T-cell (primary cell): ENCODE measurements at regions not wholly inside any gene's neighbourhood (a gene's known extent, or its start where the extent isn't known, plus 50 kb on each side); places are given as distances from the start of the nearest gene placed in this dataset.

Source experiments
- ATAC-seq, 4 experiments: fragments of 200-7000 bp in 3 of 4; fragments of 150-1000 bp in 1 of 4; cut with Tn5 transposase; replicated peaks in 1 of 4; 1 replicate in 3 of 4; 2 replicates in 1 of 4; pipeline ENCODE4 v1.10.0; 2021; ENCODE audit warnings: moderate library complexity in 3 of 4, mild to moderate bottlenecking in 2 of 4, moderate number of reproducible peaks in 1 of 4
- CTCF ChIA-PET, 2 donors: fragments of 300-600 bp; sonication (Branson Sonifier 250); formaldehyde crosslinking; loops; one replicate each; lab custom pipeline; 2022; ENCODE audit warnings: antibody characterized with exemption in 2 of 2; lab: Charles Lee
- POLR2A ChIA-PET, 2 donors: fragments of 300-600 bp; sonication (Branson Sonifier 250); formaldehyde crosslinking; loops; one replicate each; lab custom pipeline; 2022; ENCODE audit warnings: antibody characterized with exemption in 2 of 2; lab: Charles Lee
- DNase-seq, 35 experiments: peaks; one replicate each; pipeline versions ENCODE4 v3.0.0 to v3.0.0-alpha.2; 2013 to 2023
- H3K27ac ChIP-seq: one replicate; pipeline ENCODE4 v1.5.1; 2013; ENCODE audit warnings: low read length
- H3K27me3 ChIP-seq, 2 experiments: replicated peaks in 1 of 2; 1 replicate in 1 of 2; 2 replicates in 1 of 2; pipeline versions ENCODE4 v1.6.1 to v1.7.0; 2013; ENCODE audit warnings: low read length in 1 of 2, mixed read lengths in 1 of 2; ENCODE audit not compliant: control insufficient read depth in 2 of 2, insufficient read depth in 2 of 2; ENCODE audit errors: extremely low read depth in 1 of 2
- H3K36me3 ChIP-seq, 2 donors: 1 replicate in 1 of 2; 2 replicates in 1 of 2; pipeline versions ENCODE4 v1.6.1 to v1.7.0; 2013; ENCODE audit warnings: low read length in 1 of 2; ENCODE audit not compliant: control insufficient read depth in 2 of 2, insufficient read depth in 1 of 2; ENCODE audit errors: extremely low read depth in 1 of 2
- H3K4me1 ChIP-seq, 2 experiments: 1 replicate in 1 of 2; 2 replicates in 1 of 2; pipeline versions ENCODE4 v1.6.1 to v1.7.0; 2013; ENCODE audit warnings: low read length in 2 of 2, mixed read lengths in 1 of 2; ENCODE audit not compliant: insufficient read depth in 2 of 2, control insufficient read depth in 1 of 2; ENCODE audit errors: extremely low read depth in 1 of 2
- H3K4me3 ChIP-seq, 2 donors: 1 replicate in 1 of 2; 2 replicates in 1 of 2; pipeline versions ENCODE4 v1.5.1 to v1.7.0; 2013; ENCODE audit warnings: mild to moderate bottlenecking in 2 of 2, low read length in 1 of 2, moderate library complexity in 1 of 2; ENCODE audit not compliant: control insufficient read depth in 1 of 2; ENCODE audit errors: extremely low read depth in 1 of 2
- H3K9me3 ChIP-seq: 2 replicates; pipeline ENCODE4 v1.7.0; 2013
- H3K27ac Mint-ChIP-seq, 2 donors: one replicate each; pipeline ENCODE4 v1.8.0; 2020 to 2021; ENCODE audit warnings: mild to moderate bottlenecking in 2 of 2, mixed read lengths in 2 of 2
- H3K27me3 Mint-ChIP-seq, 2 donors: one replicate each; pipeline ENCODE4 v1.8.0; 2021 to 2022; ENCODE audit warnings: mixed read lengths in 2 of 2
- H3K36me3 Mint-ChIP-seq: one replicate; pipeline ENCODE4 v1.8.0; 2021; ENCODE audit warnings: mixed read lengths
- H3K4me1 Mint-ChIP-seq, 3 donors: one replicate each; pipeline ENCODE4 v1.8.0; 2020 to 2022; ENCODE audit warnings: mixed read lengths in 3 of 3, mild to moderate bottlenecking in 1 of 3
- H3K4me3 Mint-ChIP-seq, 3 donors: one replicate each; pipeline ENCODE4 v1.8.0; 2020 to 2022; ENCODE audit warnings: mild to moderate bottlenecking in 3 of 3, mixed read lengths in 3 of 3, moderate library complexity in 3 of 3
- H3K9me3 Mint-ChIP-seq, 3 donors: one replicate each; pipeline ENCODE4 v1.8.0; 2020 to 2022; ENCODE audit warnings: mixed read lengths in 3 of 3
- WGBS: methylation state at CpG from one replicate; pipeline ENCODE4 v1.1.5; 2013; ENCODE audit warnings: missing lambda C conversion rate; ENCODE audit not compliant: insufficient coverage; 5-methylcytosine and 5-hydroxymethylcytosine counted together

DNA sequence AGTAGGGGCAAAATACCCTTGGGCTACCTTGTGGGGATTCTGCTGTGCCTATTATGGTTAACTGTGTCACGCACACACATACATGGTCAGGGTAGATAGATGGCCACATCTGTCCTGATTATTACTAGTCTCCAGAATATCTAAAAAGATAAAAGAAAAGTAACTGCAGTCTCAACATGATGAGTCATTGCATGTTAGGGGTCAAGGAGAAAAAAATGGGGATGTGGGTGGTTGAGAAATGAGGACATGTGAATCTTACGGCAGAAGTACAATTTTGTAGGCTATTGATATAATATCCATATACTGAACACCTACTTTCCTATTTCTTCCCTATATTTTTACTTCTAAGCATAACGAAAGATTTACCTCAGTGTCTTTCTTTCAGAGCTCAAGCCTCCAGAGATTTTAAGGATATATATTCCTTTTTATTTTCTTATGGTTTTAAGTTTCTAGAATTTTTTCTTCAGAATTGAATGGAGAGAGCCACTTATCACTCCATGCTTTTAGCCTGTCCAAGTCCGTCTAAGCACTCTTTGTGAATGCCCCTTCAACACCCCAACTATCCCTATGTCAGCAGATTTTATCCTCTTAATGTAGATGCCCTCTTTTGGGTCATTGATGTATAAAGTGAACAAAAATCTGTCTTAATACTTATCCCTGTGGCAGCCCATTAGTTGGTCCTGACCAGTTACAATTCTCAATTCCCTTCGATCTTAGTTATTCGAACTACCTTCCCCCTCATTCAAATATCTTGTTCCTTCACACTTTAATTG is 642.2 kb downstream of the IQCM start:
- Mint-ChIP-seq H3K36me3 (no peaks in the 10 kb centered on the region), H3K27ac (no peak overlapping the region), H3K4me3 (no peak overlapping the region), H3K4me1 (no peaks in the 10 kb centered on the region), H3K27me3 (peaks cover 0 to 3% of the 10 kb centered on the region in 2 donors), H3K9me3 (peaks cover 2 to 6% (median 6%) of the 10 kb centered on the region in 3 donors)
- H3K27ac ChIP-seq = no peak overlapping the region
- peaks cover 0 to 8% of the 10 kb centered on the region in 2 experiments for H3K27me3 ChIP-seq
- WGBS = no CpG with 5 or more reads among the region's 6 CpGs
- H3K4me1 ChIP-seq = no peaks in the 10 kb centered on the region
- no peaks in the 10 kb centered on the region for H3K9me3 ChIP-seq
- ChIA-PET POLR2A (no interaction called here), CTCF (no interaction called here)
- H3K36me3 ChIP-seq = no peaks in the 10 kb centered on the region
- ATAC-seq (no peak), DNase-seq (no peak)
- no peak overlapping the region for H3K4me3 ChIP-seq

GRCh38 chr4:149168645-149169044 is 647.0 kb downstream of the IQCM start:
- peaks cover 0 to 3% of the 10 kb centered on the region in 2 donors for H3K27me3 Mint-ChIP-seq
- CTCF ChIA-PET = no interaction called here
- no peaks in the 10 kb centered on the region for H3K9me3 ChIP-seq
- no peaks in the 10 kb centered on the region for H3K36me3 ChIP-seq
- no peaks in the 10 kb centered on the region for H3K27me3 ChIP-seq
- no peaks in the 10 kb centered on the region for H3K36me3 Mint-ChIP-seq
- no peak overlapping the region for H3K27ac Mint-ChIP-seq
- POLR2A ChIA-PET = no interaction called here
- no peak overlapping the region for H3K4me3 ChIP-seq
- ATAC-seq (no peak), DNase-seq (no peak)
- no peak overlapping the region for H3K4me3 Mint-ChIP-seq
- peaks cover 0 to 3% (median 0%) of the 10 kb centered on the region in 3 donors for H3K9me3 Mint-ChIP-seq
- no peak overlapping the region for H3K27ac ChIP-seq
- H3K4me1 Mint-ChIP-seq = no peaks in the 10 kb centered on the region
- WGBS = no CpG with 5 or more reads among the region's 2 CpGs
- no peaks in the 10 kb centered on the region for H3K4me1 ChIP-seq

DNA sequence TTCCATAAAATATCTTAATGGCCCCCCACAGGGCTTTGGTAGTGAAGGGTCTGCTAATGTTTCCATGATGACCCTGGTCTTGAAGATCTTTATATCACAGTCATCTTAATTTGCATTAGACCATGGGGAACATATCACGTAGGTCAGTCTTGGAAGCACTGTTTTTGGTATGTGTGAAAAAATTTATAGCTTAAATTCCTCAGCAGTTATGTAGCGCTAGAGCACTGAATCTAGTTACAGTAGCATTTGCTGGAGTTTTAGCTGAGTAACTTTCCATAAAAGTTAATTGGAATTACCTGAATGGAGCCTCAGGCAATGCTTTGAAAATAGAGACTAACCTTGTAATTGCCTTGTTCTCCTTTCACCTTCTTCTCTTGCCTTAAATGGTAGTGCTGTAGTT is 648.8 kb downstream of the IQCM start:
- WGBS = no CpG with 5 or more reads among the region's 2 CpGs
- Histone ChIP-seq H3K27me3 (no peaks in the 10 kb centered on the region), H3K36me3 (no peaks in the 10 kb centered on the region), H3K9me3 (no peaks in the 10 kb centered on the region), H3K4me3 (no peak overlapping the region), H3K4me1 (no peaks in the 10 kb centered on the region), H3K27ac (no peak overlapping the region)
- Mint-ChIP-seq H3K4me1 (no peaks in the 10 kb centered on the region), H3K36me3 (no peaks in the 10 kb centered on the region), H3K27ac (no peak overlapping the region), H3K9me3 (peaks cover 0 to under 1% (median 0%) of the 10 kb centered on the region in 3 donors), H3K27me3 (peaks cover 0 to 3% of the 10 kb centered on the region in 2 donors), H3K4me3 (no peak overlapping the region)
- DNase-seq (no peak), ATAC-seq (no peak)
- CTCF ChIA-PET = no interaction called here
- POLR2A ChIA-PET = no interaction called here

DNA sequence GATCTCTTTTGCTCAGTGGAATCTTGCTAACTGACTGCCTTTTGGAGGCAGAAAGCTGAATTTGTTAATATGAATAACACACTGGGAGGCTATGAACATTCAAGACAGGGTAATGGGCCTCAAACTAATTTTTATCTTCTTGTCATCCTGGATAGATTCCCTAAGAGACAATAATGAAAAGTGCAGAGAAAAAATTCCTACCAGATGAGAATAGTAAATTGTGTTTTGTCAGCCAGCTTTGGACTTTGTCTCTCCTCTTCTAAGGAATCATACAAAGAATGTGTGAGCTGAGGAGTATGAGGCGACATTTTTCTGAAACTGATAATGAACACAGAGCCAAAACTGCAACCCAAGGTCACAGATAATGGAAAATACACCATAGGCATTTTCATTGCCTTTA is 649.3 kb downstream of the IQCM start:
- H3K4me3 Mint-ChIP-seq = no peak overlapping the region
- ChIA-PET CTCF (no interaction called here), POLR2A (interaction anchor here in 1 of 2 donors (0.6 kb wide), 1 partner anchor 25 kb away, joined by 6 read pairs; no protein-coding TSS in a partner anchor)
- H3K27ac ChIP-seq = no peak overlapping the region
- no peaks in the 10 kb centered on the region for H3K36me3 ChIP-seq
- DNase-seq = no peak
- no peaks in the 10 kb centered on the region for H3K36me3 Mint-ChIP-seq
- H3K27me3 Mint-ChIP-seq = peaks cover 0 to 3% of the 10 kb centered on the region in 2 donors
- no peak overlapping the region for H3K4me3 ChIP-seq
- no peaks in the 10 kb centered on the region for H3K27me3 ChIP-seq
- no peaks in the 10 kb centered on the region for H3K9me3 ChIP-seq
- H3K9me3 Mint-ChIP-seq = no peaks in the 10 kb centered on the region
- WGBS = no CpG with 5 or more reads among the region's 1 CpG
- ATAC-seq = no peak
- H3K4me1 ChIP-seq = no peaks in the 10 kb centered on the region
- H3K27ac Mint-ChIP-seq = no peak overlapping the region
- H3K4me1 Mint-ChIP-seq = no peaks in the 10 kb centered on the region

- POLR2A ChIA-PET = no interaction called here
- Histone ChIP-seq H3K27ac (no peak overlapping the region), H3K36me3 (no peaks in the 10 kb centered on the region), H3K9me3 (no peaks in the 10 kb centered on the region), H3K27me3 (no peaks in the 10 kb centered on the region), H3K4me1 (no peaks in the 10 kb centered on the region), H3K4me3 (no peak overlapping the region)
- no peak overlapping the region for H3K4me3 Mint-ChIP-seq
- no peaks in the 10 kb centered on the region for H3K9me3 Mint-ChIP-seq
- DNase-seq = no peak
- no peaks in the 10 kb centered on the region for H3K4me1 Mint-ChIP-seq
- CTCF ChIA-PET = no interaction called here
- no peak for ATAC-seq
- WGBS = no CpG with 5 or more reads among the region's 3 CpGs
- H3K27ac Mint-ChIP-seq = no peak overlapping the region
- no peaks in the 10 kb centered on the region for H3K27me3 Mint-ChIP-seq
- no peaks in the 10 kb centered on the region for H3K36me3 Mint-ChIP-seq
Measured at GRCh38 chr4:149164282-149164681, 651.4 kb downstream of the IQCM start.

DNA sequence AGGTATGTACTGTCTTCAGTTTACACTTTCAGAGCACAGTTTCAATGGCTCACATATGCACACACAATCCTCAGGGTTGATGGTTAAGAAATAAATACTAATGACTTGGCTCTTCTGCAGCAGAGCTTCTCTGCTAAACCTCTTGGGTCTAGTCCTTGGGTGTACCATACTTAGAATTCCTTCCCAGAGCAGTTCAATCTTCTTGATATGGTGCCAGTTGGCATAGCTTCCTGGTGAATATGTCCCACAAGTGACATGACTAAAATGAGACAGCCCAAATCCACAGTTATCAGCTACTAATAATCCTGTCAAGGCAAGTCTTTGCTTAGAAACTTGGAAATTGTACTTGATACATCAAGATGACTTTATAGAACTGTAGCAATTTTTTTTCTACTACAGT is 654.4 kb downstream of the IQCM start:
- Histone ChIP-seq H3K9me3 (no peaks in the 10 kb centered on the region), H3K36me3 (no peaks in the 10 kb centered on the region), H3K4me1 (no peaks in the 10 kb centered on the region), H3K4me3 (no peak overlapping the region), H3K27me3 (no peaks in the 10 kb centered on the region), H3K27ac (no peak overlapping the region)
- Mint-ChIP-seq H3K27ac (no peak overlapping the region), H3K4me3 (no peak overlapping the region), H3K36me3 (no peaks in the 10 kb centered on the region), H3K4me1 (no peaks in the 10 kb centered on the region), H3K27me3 (no peaks in the 10 kb centered on the region), H3K9me3 (peaks cover 0 to 4% (median 3%) of the 10 kb centered on the region in 3 donors)
- POLR2A ChIA-PET = no interaction called here
- ATAC-seq (no peak), DNase-seq (no peak)
- CTCF ChIA-PET = no interaction called here
